ENCODE measurements at regions not wholly inside any gene's neighbourhood (a gene's known extent, or its start where the extent isn't known, plus 50 kb on each side); places are given as distances from the start of the nearest gene placed in this dataset.
"Not testable (repeated sequence)": the region's sequence is repeated elsewhere in the genome, so short reads cannot be mapped to it uniquely, and the experiment has no call there.

GRCh38 chr9:40768646-40769198 lies 359.8 kb downstream of the FOXD4L6 start:
- H3K27me3 Mint-ChIP-seq; ATAC-seq (replicated peaks); DNase-seq; H3K27ac Mint-ChIP-seq; H3K4me3 Mint-ChIP-seq; H3K36me3 Mint-ChIP-seq; H3K9me3 Mint-ChIP-seq; H3K4me1 Mint-ChIP-seq: not testable (repeated sequence)

GRCh38 chr9:40768178-40768577 lies 360.3 kb downstream of the FOXD4L6 start:
- H3K27me3 Mint-ChIP-seq; DNase-seq; H3K4me3 Mint-ChIP-seq; H3K4me1 Mint-ChIP-seq; H3K9me3 Mint-ChIP-seq; H3K27ac Mint-ChIP-seq; ATAC-seq (replicated peaks); H3K36me3 Mint-ChIP-seq: not testable (repeated sequence)

GRCh38 chr9:40754957-40755356 lies 373.5 kb downstream of the FOXD4L6 start:
- not testable (repeated sequence) for H3K27ac Mint-ChIP-seq, H3K36me3 Mint-ChIP-seq, H3K27me3 Mint-ChIP-seq, H3K9me3 Mint-ChIP-seq, H3K4me3 Mint-ChIP-seq
- peak; percentile 20 to 29 for ATAC-seq (replicated peaks)
- peaks cover 3 to 14% of the 10 kb centered on the region in 2 donors for H3K4me1 Mint-ChIP-seq
- peak; percentile 14 for DNase-seq

- not testable (repeated sequence) for H3K27me3 Mint-ChIP-seq; H3K36me3 Mint-ChIP-seq; H3K9me3 Mint-ChIP-seq; H3K4me3 Mint-ChIP-seq; DNase-seq; ATAC-seq (replicated peaks)
- Mint-ChIP-seq H3K4me1 (peaks cover 3 to 14% of the 10 kb centered on the region in 2 donors), H3K27ac (peak overlapping the region; percentile 79)
Observed at GRCh38 chr9:40753288-40753687, 375.2 kb downstream of the FOXD4L6 start.

DNA sequence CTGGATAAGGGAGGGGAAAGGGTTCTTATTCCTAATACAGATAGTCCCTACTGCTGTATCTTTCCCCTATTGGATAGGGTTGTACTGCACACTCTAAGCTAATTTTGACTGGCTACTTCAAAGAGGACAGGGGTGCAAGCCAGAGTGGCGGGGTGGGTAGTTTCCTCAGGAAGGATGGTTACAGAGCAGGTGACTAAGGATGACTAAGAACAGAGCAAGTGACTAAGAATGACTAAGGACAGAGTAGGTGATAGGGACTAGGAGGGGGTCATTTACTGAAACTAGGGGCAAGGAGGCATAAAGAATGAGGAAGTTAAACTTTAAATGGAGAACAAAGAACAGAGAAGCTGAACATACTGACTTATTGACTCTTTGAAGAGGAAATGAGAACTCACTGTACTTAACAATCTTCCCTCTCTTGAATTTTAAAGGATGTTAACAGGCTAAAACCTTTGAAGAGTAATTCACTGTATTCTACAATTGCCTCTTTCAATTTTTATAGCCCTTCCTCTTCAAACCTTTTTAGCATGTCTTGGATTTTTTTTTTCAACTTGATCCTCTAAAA lies 381.5 kb downstream of the FOXD4L6 start:
- DNase-seq (peak; percentile 77), ATAC-seq (replicated peaks) (peak in 1 of 2 donors; percentile 65)
- not testable (repeated sequence) for H3K9me3 Mint-ChIP-seq, H3K4me3 Mint-ChIP-seq, H3K36me3 Mint-ChIP-seq, H3K4me1 Mint-ChIP-seq, H3K27me3 Mint-ChIP-seq, H3K27ac Mint-ChIP-seq
